Activated T-helper 2 cell treated with anti-CD3 and anti-CD28 coated beads, Interferon-gamma antibody, Interleukin-2, Interleukin-4, amounts not matched to agents 10 μg/mL and 5 μg/mL and 100 μg/mL, durations not matched to agents 14 hours and 24 hours and 36 hours (primary cell): ENCODE measurements at regions not wholly inside any gene's neighbourhood (a gene's known extent, or its start where the extent isn't known, plus 50 kb on each side); places are given as distances from the start of the nearest gene placed in this dataset.

ENCODE experiments used
- DNase-seq: peaks from one replicate; pipeline ENCODE4 v3.0.0; 2021; ENCODE audit warnings: low spot score
- H3K27ac Mint-ChIP-seq: one replicate; pipeline ENCODE4 v1.8.0; 2021; ENCODE audit warnings: mixed read lengths
- H3K27me3 Mint-ChIP-seq: one replicate; pipeline ENCODE4 v1.8.0; 2021; ENCODE audit warnings: low read depth, mixed read lengths
- H3K36me3 Mint-ChIP-seq: one replicate; pipeline ENCODE4 v1.8.0; 2021; ENCODE audit warnings: low read depth, mixed read lengths
- H3K4me1 Mint-ChIP-seq: one replicate; pipeline ENCODE4 v1.8.0; 2021; ENCODE audit warnings: low read depth, mixed read lengths
- H3K4me3 Mint-ChIP-seq: one replicate; pipeline ENCODE4 v1.8.0; 2021; ENCODE audit warnings: low read depth, mild to moderate bottlenecking, moderate library complexity, mixed read lengths
- H3K9me3 Mint-ChIP-seq: one replicate; pipeline ENCODE4 v1.8.0; 2021; ENCODE audit warnings: mixed read lengths
- intact Hi-C: fragments of 100-400 bp; cut with micrococcal nuclease; formaldehyde crosslinking; loops from one replicate; pipeline ENCODE4 v1.15.1; 2023

GRCh38 chr12:105562199-105562971 is 231.9 kb downstream of the C12orf75 start:
- Mint-ChIP-seq H3K9me3 (no peaks in the 10 kb centered on the region), H3K27me3 (peaks cover 6% of the 10 kb centered on the region), H3K36me3 (no peaks in the 10 kb centered on the region), H3K27ac (no peak overlapping the region), H3K4me1 (no peaks in the 10 kb centered on the region), H3K4me3 (no peak overlapping the region)
- no peak for DNase-seq
- intact Hi-C loops, result no loop called here

- no peak overlapping the region for H3K4me3 Mint-ChIP-seq
- no peak overlapping the region for H3K27ac Mint-ChIP-seq
- H3K27me3 Mint-ChIP-seq, result peaks cover 11% of the 10 kb centered on the region
- DNase-seq, result no peak
- intact Hi-C loops, result no loop called here
- H3K4me1 Mint-ChIP-seq, result peaks cover 7% of the 10 kb centered on the region
- no peaks in the 10 kb centered on the region for H3K9me3 Mint-ChIP-seq
- no peaks in the 10 kb centered on the region for H3K36me3 Mint-ChIP-seq
These were observed 236.6 kb downstream of the C12orf75 start for GRCh38 chr12:105567061-105567460.

DNA sequence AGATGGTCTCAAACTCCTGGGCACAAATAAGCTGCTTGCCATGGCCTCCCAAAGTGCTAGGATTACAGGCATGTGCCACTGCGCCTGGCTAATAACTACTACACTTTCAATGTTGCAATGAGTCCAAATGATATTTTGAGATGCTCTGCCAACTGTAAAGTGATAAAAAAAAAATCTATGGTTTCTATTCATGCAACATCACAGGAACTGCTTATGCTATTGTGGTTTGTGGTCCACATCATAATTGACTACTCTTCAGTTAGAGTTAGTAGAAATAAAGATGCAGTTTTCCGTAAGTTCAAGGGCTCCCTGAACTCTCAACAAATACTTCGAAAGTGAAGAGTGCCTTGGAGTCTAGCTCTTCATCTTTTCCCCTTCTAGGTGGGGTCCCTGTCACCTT is 239.4 kb downstream of the C12orf75 start:
- no peak for DNase-seq
- intact Hi-C loops, result no loop called here
- peaks cover 7% of the 10 kb centered on the region for H3K4me1 Mint-ChIP-seq
- no peak overlapping the region for H3K4me3 Mint-ChIP-seq
- no peak overlapping the region for H3K27ac Mint-ChIP-seq
- no peaks in the 10 kb centered on the region for H3K36me3 Mint-ChIP-seq
- H3K27me3 Mint-ChIP-seq, result peaks cover 17% of the 10 kb centered on the region
- no peaks in the 10 kb centered on the region for H3K9me3 Mint-ChIP-seq

DNA sequence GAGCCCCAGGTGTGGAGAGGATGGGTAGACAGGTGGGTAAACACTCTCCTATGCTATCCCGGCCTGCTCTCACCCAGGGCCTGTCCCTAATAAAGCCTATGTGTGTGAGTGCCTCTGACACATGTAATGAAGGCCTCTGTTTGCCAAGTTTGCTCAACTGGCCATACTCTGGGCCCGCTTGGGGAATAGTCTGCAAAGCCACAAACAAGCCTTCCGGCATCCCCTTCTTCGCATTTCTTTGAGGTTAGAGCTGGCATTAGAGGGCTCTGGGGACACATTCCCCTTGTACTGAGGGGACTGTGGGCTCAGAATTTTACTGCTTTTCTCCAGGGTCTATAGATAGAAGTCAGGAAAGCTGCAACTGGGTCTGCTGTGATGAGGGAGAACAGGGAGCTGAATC is 240.5 kb downstream of the C12orf75 start:
- no peak overlapping the region for H3K27ac Mint-ChIP-seq
- H3K36me3 Mint-ChIP-seq, result no peaks in the 10 kb centered on the region
- H3K4me1 Mint-ChIP-seq, result peaks cover 7% of the 10 kb centered on the region
- H3K9me3 Mint-ChIP-seq, result no peaks in the 10 kb centered on the region
- intact Hi-C loops, result no loop called here
- no peak overlapping the region for H3K4me3 Mint-ChIP-seq
- no peak for DNase-seq
- H3K27me3 Mint-ChIP-seq, result peaks cover 14% of the 10 kb centered on the region

DNA sequence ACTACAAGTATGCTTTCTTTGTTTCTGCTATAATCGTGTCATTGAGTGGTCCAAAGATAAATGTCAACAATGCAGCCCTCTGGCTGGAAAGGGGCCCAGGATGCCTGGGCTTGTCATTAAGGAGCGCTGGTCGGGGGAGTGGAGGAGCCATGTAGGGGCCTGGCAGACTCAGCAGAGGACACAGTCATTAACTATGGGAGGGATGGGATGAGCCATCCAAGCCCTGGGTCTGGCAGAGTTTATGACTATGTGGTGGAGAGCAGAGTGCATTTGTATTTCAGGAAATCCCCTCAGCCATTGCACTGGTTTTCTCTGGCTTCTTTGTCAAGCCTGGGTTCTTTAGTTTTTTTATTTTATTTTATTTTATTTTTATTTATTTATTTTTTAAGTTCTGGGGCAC is 243.1 kb downstream of the C12orf75 start:
- H3K9me3 Mint-ChIP-seq, result no peaks in the 10 kb centered on the region
- DNase-seq, result no peak
- no peaks in the 10 kb centered on the region for H3K36me3 Mint-ChIP-seq
- H3K4me3 Mint-ChIP-seq, result no peak overlapping the region
- intact Hi-C loops, result no loop called here
- peaks cover 6% of the 10 kb centered on the region for H3K27me3 Mint-ChIP-seq
- H3K27ac Mint-ChIP-seq, result no peak overlapping the region
- peaks cover 7% of the 10 kb centered on the region for H3K4me1 Mint-ChIP-seq

- Mint-ChIP-seq H3K4me3 (no peak overlapping the region), H3K27me3 (peaks cover 6% of the 10 kb centered on the region), H3K9me3 (no peaks in the 10 kb centered on the region), H3K36me3 (no peaks in the 10 kb centered on the region), H3K4me1 (peaks cover 7% of the 10 kb centered on the region), H3K27ac (no peak overlapping the region)
- DNase-seq, result no peak
- intact Hi-C loops, result no loop called here
These were observed 243.7 kb downstream of the C12orf75 start for GRCh38 chr12:105574056-105574715.

DNA sequence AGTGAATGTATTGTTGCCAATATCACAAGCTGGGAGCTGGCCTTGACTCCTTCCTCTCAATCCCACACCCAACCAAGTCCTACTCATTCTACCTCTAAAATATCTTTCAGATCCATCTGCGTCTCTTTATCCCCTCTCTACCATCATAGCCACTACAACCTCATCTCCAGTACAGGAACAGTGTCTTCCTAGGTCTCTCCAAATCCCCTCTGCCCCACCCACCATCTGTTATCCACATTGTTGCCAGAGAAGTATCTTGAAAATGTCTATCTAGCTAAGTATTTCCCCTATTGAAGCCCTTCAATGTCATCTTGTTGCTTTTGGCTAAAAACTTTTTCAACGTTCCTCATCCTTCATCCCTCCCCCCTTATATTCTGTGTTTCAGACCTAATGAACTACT is 244.7 kb downstream of the C12orf75 start:
- DNase-seq, result no peak
- Mint-ChIP-seq H3K27me3 (peaks cover 6% of the 10 kb centered on the region), H3K4me1 (peaks cover under 1% of the 10 kb centered on the region), H3K36me3 (no peaks in the 10 kb centered on the region), H3K9me3 (no peaks in the 10 kb centered on the region), H3K27ac (no peak overlapping the region), H3K4me3 (no peak overlapping the region)
- intact Hi-C loops, result no loop called here

DNA sequence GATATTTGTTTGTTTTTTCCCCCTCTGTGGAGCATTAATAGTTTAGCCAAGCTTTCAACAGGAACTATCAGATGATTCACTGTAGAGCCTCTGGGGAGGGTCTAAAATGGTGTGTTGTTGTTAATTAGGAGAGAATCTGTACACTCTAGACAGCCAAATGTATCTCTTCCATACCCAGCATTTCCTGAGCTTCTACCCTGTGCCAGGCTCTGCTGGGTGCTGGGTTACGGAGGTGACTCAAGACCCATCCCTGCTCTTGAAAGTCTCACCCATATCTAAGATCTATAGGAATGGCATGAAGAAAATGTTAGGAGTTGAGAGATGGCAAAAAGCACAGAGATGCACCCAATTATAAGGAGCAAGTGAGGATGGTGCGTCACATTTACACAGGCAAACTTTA is 245.8 kb downstream of the C12orf75 start:
- no peaks in the 10 kb centered on the region for H3K9me3 Mint-ChIP-seq
- H3K36me3 Mint-ChIP-seq, result no peaks in the 10 kb centered on the region
- DNase-seq, result no peak
- H3K27me3 Mint-ChIP-seq, result peaks cover 6% of the 10 kb centered on the region
- H3K4me3 Mint-ChIP-seq, result no peak overlapping the region
- no peaks in the 10 kb centered on the region for H3K4me1 Mint-ChIP-seq
- intact Hi-C loops, result no loop called here
- H3K27ac Mint-ChIP-seq, result no peak overlapping the region

DNA sequence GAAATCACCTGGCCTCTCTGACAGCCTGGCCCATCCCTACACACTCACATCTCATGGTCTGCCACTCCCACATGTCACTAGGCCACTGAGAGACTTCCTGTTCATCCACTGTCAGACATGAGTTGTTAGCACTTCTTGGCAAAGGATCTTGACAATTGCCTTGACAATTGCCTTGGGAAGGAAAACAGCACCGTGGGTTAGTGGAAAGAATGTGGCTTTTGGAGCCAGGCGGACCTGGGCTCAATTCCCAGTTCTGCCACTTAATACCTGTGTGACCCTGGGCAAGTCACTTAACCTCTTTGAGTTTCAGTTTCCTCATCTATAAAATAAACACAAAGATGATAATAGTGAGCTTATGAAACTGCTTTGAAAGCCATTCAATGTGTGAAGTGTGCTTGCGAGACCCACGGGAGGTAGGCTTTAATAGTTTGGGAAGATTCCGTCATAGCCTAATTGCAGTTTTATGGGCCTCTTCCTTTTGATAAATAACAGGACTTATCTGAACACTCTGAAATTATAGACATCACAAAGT is 250.4 kb downstream of the C12orf75 start:
- no peak for DNase-seq
- intact Hi-C loops, result no loop called here
- Mint-ChIP-seq H3K9me3 (no peaks in the 10 kb centered on the region), H3K27ac (no peak overlapping the region), H3K27me3 (peaks cover 9% of the 10 kb centered on the region), H3K36me3 (no peaks in the 10 kb centered on the region), H3K4me3 (no peak overlapping the region), H3K4me1 (no peaks in the 10 kb centered on the region)

- no peaks in the 10 kb centered on the region for H3K4me1 Mint-ChIP-seq
These were observed 250.9 kb downstream of the C12orf75 start for GRCh38 chr12:105581420-105581819.

DNA sequence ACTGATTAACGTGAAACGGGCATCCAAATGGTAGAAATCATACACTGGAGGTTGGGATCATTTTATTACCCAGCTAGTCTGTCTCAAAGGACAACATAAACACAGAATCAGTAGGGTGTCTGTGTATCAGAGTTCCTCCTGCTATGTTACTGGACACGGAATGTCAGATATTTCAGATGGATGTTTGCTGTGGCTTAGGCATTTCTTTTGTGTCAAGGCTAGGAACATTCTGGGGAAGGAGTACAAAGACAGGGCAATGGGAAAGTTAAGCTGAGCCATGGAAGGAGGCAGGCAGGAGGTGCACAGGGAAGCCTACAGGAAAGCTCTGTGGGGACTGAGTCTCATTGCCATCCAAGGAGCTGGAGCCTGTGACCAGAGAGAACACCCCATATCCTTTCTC is 254.6 kb downstream of the C12orf75 start:
- DNase-seq, result no peak
- Mint-ChIP-seq H3K4me1 (no peaks in the 10 kb centered on the region), H3K4me3 (no peak overlapping the region), H3K27ac (no peak overlapping the region), H3K27me3 (peaks cover 11% of the 10 kb centered on the region), H3K36me3 (no peaks in the 10 kb centered on the region), H3K9me3 (no peaks in the 10 kb centered on the region)
- intact Hi-C loops, result no loop called here

More at GRCh38 chr12:105581420-105581819, 250.9 kb downstream of the C12orf75 start:
- Mint-ChIP-seq H3K9me3 (no peaks in the 10 kb centered on the region), H3K36me3 (no peaks in the 10 kb centered on the region), H3K4me3 (no peak overlapping the region), H3K27me3 (peaks cover 11% of the 10 kb centered on the region), H3K27ac (no peak overlapping the region)
- DNase-seq, result no peak
- intact Hi-C loops, result no loop called here

GRCh38 chr12:105587237-105587636 is 256.7 kb downstream of the C12orf75 start:
- Mint-ChIP-seq H3K9me3 (no peaks in the 10 kb centered on the region), H3K27me3 (peaks cover 11% of the 10 kb centered on the region), H3K4me1 (no peaks in the 10 kb centered on the region), H3K27ac (no peak overlapping the region), H3K4me3 (no peak overlapping the region), H3K36me3 (no peaks in the 10 kb centered on the region)
- intact Hi-C loops, result no loop called here
- DNase-seq, result no peak

DNA sequence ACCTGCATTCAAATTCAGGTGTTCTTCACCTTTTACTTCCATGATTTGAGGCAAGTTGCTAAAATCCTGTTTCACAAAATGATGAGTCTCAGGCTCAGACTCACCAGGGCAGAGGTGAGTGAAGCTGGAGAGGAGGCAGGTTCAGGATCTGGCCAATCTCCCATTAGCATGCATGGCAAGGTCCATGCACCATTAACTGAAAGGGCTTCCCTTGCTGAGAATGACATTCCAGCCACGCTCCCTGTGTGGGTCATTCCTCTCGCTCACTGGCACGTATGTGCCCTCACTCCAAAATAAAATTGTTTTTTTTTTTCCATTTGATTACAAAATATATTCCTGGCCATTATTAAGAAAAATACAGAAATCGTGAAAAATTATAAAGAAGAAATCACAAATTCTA is 257.6 kb downstream of the C12orf75 start:
- Mint-ChIP-seq H3K27me3 (peaks cover 11% of the 10 kb centered on the region), H3K27ac (no peak overlapping the region), H3K9me3 (no peaks in the 10 kb centered on the region), H3K36me3 (no peaks in the 10 kb centered on the region), H3K4me3 (no peak overlapping the region), H3K4me1 (no peaks in the 10 kb centered on the region)
- DNase-seq, result no peak
- intact Hi-C loops, result no loop called here
